ENCODE measurements at regions not wholly inside any gene's neighbourhood (a gene's known extent, or its start where the extent isn't known, plus 50 kb on each side); places are given as distances from the start of the nearest gene placed in this dataset.

DNA sequence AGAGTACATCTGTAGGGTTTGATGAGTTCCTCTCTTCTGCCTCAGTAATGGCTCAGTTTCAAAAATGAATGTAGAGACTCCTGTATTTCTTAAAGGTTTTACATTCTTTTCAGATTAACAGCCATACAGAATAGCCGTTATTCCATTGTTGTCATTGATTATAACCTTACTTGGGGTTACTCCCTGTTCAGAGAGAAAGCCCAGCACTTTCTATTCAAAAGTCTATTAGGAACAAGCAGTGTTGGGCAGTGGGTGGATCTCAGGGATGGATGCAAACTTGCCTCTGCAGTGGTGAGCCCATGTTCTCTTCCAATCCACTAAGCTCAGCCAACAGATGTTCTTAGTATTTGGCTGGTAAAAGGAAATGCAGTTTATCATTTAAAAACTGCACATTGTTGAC lies 342.6 kb upstream of the E2F7 start:
- TF ChIP-seq, protein P1, sequence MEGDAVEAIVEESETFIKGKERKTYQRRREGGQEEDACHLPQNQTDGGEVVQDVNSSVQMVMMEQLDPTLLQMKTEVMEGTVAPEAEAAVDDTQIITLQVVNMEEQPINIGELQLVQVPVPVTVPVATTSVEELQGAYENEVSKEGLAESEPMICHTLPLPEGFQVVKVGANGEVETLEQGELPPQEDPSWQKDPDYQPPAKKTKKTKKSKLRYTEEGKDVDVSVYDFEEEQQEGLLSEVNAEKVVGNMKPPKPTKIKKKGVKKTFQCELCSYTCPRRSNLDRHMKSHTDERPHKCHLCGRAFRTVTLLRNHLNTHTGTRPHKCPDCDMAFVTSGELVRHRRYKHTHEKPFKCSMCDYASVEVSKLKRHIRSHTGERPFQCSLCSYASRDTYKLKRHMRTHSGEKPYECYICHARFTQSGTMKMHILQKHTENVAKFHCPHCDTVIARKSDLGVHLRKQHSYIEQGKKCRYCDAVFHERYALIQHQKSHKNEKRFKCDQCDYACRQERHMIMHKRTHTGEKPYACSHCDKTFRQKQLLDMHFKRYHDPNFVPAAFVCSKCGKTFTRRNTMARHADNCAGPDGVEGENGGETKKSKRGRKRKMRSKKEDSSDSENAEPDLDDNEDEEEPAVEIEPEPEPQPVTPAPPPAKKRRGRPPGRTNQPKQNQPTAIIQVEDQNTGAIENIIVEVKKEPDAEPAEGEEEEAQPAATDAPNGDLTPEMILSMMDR (conservative IDR thresholded peaks at IDR 0.05; ENCODE audit: low read length) = no peak
- no peak for TF ChIP-seq EZH2phosphoT487 (IDR thresholded peaks at IDR 0.05; ENCODE audit: borderline replicate concordance)

Data from Loucy (cell line).